Uterus (tissue), 2 donors: ENCODE measurements at regions not wholly inside any gene's neighbourhood (a gene's known extent, or its start where the extent isn't known, plus 50 kb on each side); places are given as distances from the start of the nearest gene placed in this dataset.

Experiments
- CTCF ChIP-seq, 4 experiments: fragments of 200-600 bp in 2 of 4; fragments of 450-650 bp in 2 of 4; sonication (generic) in 2 of 4; IDR thresholded peaks; one replicate each; pipeline ENCODE4 v1.5.1; 2016 to 2019; ENCODE audit warnings: antibody characterized with exemption in 4 of 4, mild to moderate bottlenecking in 2 of 4, moderate library complexity in 1 of 4
- POLR2A ChIP-seq, 2 donors: fragments of 450-650 bp; IDR thresholded peaks; one replicate each; pipeline ENCODE4 v1.6.1; 2016; ENCODE audit warnings: antibody characterized with exemption in 2 of 2, mild to moderate bottlenecking in 1 of 2, moderate library complexity in 1 of 2

DNA sequence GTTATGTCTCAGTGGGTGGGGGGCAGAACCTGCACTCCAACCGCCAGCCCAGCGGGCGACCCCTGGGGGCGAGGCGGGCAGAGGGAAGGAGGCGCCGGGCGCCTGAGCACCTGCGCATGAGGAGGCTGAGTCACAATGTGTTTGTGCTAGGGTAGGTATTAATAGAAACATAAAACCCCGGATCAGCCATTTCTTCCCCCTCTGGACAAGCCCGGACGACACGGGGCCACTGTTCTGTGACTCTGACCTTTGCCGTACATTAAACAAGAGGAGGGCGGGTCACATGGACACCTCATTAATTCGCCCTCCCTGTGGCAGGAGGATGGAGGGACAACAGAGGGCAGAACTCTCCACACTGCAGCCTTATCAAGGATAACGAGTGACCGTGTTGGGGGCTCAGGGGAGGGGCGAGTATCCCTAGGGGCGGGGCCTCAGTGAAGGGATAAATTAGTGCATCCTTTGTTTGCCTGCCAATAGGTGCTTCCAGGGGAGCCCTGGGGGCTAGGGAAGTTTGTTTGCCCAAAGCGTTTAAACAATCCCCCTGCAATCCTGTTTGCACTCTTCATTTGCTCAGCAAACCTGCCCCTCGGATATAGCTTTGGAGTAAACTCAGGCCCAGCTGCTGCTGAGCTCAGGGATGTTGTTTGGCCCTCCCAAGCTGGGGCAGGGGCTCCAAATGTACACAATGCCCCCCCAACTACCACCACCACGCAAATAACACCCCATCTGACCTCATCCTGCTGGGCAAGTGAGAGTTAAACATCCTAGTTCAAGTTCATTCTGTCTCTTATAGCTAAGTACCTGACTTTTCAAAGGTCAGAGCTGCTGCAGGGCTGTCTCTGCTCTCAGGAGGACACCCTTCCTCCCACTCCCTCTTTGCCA lies 171.2 kb upstream of the GLI2 start:
- TF ChIP-seq POLR2A (IDR thresholded peaks at IDR 0.05) (no peak), CTCF (IDR thresholded peaks at IDR 0.05) (no peak)
